ENCODE measurements at regions not wholly inside any gene's neighbourhood (a gene's known extent, or its start where the extent isn't known, plus 50 kb on each side); places are given as distances from the start of the nearest gene placed in this dataset.

DNA sequence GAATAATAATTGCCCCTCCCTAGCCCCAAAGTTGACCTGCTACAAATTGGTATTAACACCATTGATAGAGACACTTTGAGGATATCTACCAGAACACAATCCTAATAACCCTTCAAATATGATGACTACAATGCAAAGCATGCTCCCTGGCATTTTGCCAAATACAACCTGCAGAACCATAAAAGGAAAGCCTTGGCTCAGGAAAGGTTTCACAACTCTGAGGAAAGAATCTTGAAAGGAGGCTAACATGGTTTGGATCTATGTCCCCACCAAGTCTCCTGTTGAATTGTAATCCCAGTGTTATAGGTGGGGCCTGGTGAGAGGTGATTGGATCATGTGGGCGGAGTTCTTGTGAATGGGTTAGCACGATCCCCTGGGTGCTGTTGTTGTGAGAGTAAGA lies 140.4 kb upstream of the ARHGAP42 start (continued):
- no peak for TF ChIP-seq POU5F1 (IDR thresholded peaks at IDR 0.05; ENCODE audit: low read depth, low read length)

- H3K4me1 ChIP-seq (replicated peaks in 1 of 4; ENCODE audit: control insufficient read depth in 3 of 4, insufficient read depth in 4 of 4, low read length in 3 of 4), result peaks cover 3 to 13% (median 8%) of the 10 kb centered on the region in 4 experiments
- ChIA-PET POLR2A (ENCODE audit: partially characterized antibody) (no interaction called here), CTCF (ENCODE audit: partially characterized antibody) (no interaction called here)
- H3K9me3 ChIP-seq (ENCODE audit: insufficient read depth in 2 of 2, low read depth in 1 of 2, low read length in 1 of 2), result no peaks in the 10 kb centered on the region
- H3K23me2 ChIP-seq (ENCODE audit: low read depth, low read length), result no peaks in the 10 kb centered on the region; the same call in 1 of the 2 replicates
- H3K4me3 ChIP-seq (ENCODE audit: extremely low read depth in 1 of 4, insufficient read depth in 2 of 4, low read depth in 3 of 4, low read length in 4 of 4), result no peak overlapping the region
- H3K4me2 ChIP-seq (ENCODE audit: insufficient read depth in 1 of 2, low read depth in 2 of 2, low read length in 2 of 2), result no peak overlapping the region
- no peak overlapping the region for H3K4ac ChIP-seq (replicated peaks; ENCODE audit: insufficient read length, low read depth, low read length)
- no peak overlapping the region for H2BK15ac ChIP-seq (ENCODE audit: low read length)
- no peak overlapping the region for H4K91ac ChIP-seq (replicated peaks; ENCODE audit: insufficient read length, low read length)
- H2AK5ac ChIP-seq (ENCODE audit: low read depth, low read length), result no peak overlapping the region
- H4K5ac ChIP-seq (ENCODE audit: insufficient read length, low read depth, low read length), result no peak overlapping the region
- FAIRE-seq, result no peak
- no peaks in the 10 kb centered on the region for H3K79me2 ChIP-seq (ENCODE audit: control insufficient read depth in 1 of 2, insufficient read depth in 2 of 2, low read length in 2 of 2)
- no peak overlapping the region for H3K27ac ChIP-seq (ENCODE audit: low read depth, low read length)
- no peak overlapping the region for H3K56ac ChIP-seq (replicated peaks; ENCODE audit: insufficient read length, low read depth, low read length)
- H3K79me1 ChIP-seq (ENCODE audit: low read depth, low read length), result no peaks in the 10 kb centered on the region
- no peak overlapping the region for H3K18ac ChIP-seq (ENCODE audit: extremely low read depth, low read length)
- no peak overlapping the region for H2BK5ac ChIP-seq (ENCODE audit: low read depth, low read length)
- H3K36me3 ChIP-seq (ENCODE audit: control insufficient read depth in 2 of 4, insufficient read depth in 4 of 4, low read length in 3 of 4), result no peaks in the 10 kb centered on the region
- no peak overlapping the region for H2AFZ ChIP-seq (ENCODE audit: low read length)
- WGBS, 2 experiments (ENCODE audit: extremely low coverage in 1 of 2, insufficient coverage in 1 of 2, insufficient read length in 1 of 2, insufficient replicate concordance in 2 of 2, low coverage in 1 of 2, low lambda C conversion rate in 2 of 2, missing lambda C conversion rate in 1 of 2), result 89% methylated on average over 2 of the region's 2 CpGs; no CpG with 5 or more reads in 1 of the 2 experiments
- H4K20me1 ChIP-seq (replicated peaks in 1 of 2; ENCODE audit: control insufficient read depth in 1 of 2, insufficient read depth in 2 of 2, low read length in 2 of 2), result no peaks in the 10 kb centered on the region
- H2BK20ac ChIP-seq (ENCODE audit: low read length), result no peak overlapping the region
- H3K9ac ChIP-seq (replicated peaks in 1 of 4; ENCODE audit: extremely low read depth in 1 of 4, low read depth in 3 of 4, low read length in 3 of 4), result no peak overlapping the region
- H4K8ac ChIP-seq (ENCODE audit: extremely low read depth, insufficient read depth, low read length), result no peak overlapping the region
- no peak overlapping the region for H2BK12ac ChIP-seq (ENCODE audit: low read depth, low read length)
- no peaks in the 10 kb centered on the region for H3K27me3 ChIP-seq (replicated peaks in 1 of 4; ENCODE audit: control insufficient read depth in 3 of 4, extremely low read depth in 1 of 4, insufficient read depth in 3 of 4, low read length in 3 of 4)
- DNase-seq (ENCODE audit: low read depth in 1 of 2, low spot score in 2 of 2), result no peak
- H3K23ac ChIP-seq (ENCODE audit: insufficient read length), result no peak overlapping the region
- H3K14ac ChIP-seq (ENCODE audit: insufficient read length), result no peak overlapping the region
- H2BK120ac ChIP-seq (replicated peaks; ENCODE audit: low read depth, low read length), result no peak overlapping the region
- TF ChIP-seq TCF12 (IDR thresholded peaks at IDR 0.05; ENCODE audit: low read depth, low read length) (no peak), SP1 (IDR thresholded peaks at IDR 0.05; ENCODE audit: low read depth, low read length) (no peak), JUND (IDR thresholded peaks at IDR 0.05; ENCODE audit: low read length) (no peak), GTF2F1 (IDR thresholded peaks at IDR 0.05; ENCODE audit: borderline replicate concordance, low read depth, low read length) (no peak), CBX8 (IDR thresholded peaks at IDR 0.05; ENCODE audit: borderline replicate concordance, low read depth, low read length) (no peak), BCL11A (IDR thresholded peaks at IDR 0.05; ENCODE audit: low read depth in 2 of 2, low read length in 2 of 2) (no peak), POLR2A (IDR thresholded peaks at IDR 0.05; ENCODE audit: control extremely low read depth in 1 of 2, low read depth in 2 of 2, low read length in 2 of 2) (no peak), CBX5 (IDR thresholded peaks at IDR 0.05; ENCODE audit: low read depth, low read length) (no peak), NRF1 (IDR thresholded peaks at IDR 0.05; ENCODE audit: low read depth, low read length) (no peak), BRCA1 (IDR thresholded peaks at IDR 0.05; ENCODE audit: low read depth, low read length) (no peak), NANOG (IDR thresholded peaks at IDR 0.05; ENCODE audit: insufficient read depth, low read depth, low read length, poor library complexity, severe bottlenecking) (no peak), SP4 (IDR thresholded peaks at IDR 0.05; ENCODE audit: low read length) (no peak), SIX5 (IDR thresholded peaks at IDR 0.05; ENCODE audit: low read depth, low read length) (no peak)
- TF ChIP-seq, protein P1, sequence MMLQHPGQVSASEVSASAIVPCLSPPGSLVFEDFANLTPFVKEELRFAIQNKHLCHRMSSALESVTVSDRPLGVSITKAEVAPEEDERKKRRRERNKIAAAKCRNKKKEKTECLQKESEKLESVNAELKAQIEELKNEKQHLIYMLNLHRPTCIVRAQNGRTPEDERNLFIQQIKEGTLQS (IDR thresholded peaks at IDR 0.05; ENCODE audit: insufficient read depth, low read depth, low read length), result no peak
These were observed 136.8 kb upstream of the ARHGAP42 start for GRCh38 chr11:100550298-100550697.
